ENCODE measurements at regions not wholly inside any gene's neighbourhood (a gene's known extent, or its start where the extent isn't known, plus 50 kb on each side); places are given as distances from the start of the nearest gene placed in this dataset.
A peak's percentile ranks its signal among the peaks of the same experiment; 100 is the strongest.

DNA sequence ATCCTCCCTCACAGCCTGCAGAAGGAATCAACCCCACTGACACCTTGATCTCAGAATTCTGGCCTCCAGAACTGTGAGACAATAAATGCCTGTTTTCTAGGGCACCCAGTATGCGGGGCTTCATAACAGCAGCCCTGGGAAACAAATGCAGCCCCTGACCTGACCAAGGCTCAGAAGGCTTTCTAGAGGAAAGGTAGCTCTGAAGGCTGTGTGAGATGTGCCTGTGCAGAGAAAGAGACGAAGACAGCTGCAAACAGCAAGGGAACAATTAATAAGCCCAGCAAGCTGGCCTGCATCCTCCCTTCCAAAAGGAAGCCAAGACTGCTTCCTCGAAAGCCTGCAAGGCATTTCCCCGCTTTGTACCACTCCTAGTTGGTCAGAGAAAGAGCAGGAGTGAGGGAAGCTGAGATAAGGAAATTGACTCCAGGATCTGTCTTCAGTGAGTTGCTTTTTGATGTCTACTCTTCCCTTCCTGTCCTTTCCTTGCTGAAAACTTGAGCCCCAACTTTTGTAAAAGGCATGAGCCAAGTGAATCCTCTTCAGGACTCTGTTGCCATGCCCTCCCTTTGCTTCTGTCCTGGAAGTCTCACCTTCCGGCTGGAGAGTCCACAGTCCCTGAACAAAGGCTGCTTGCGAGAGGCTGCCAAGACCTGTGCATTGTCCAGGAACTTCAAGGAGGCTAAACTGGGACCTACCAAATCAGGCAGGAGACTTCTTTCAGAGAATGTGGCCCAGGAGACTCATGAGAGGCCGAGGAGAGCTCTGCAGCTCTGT, 71.2 kb upstream of the ARID5B start:
- no peak for FAIRE-seq
- CTCF ChIA-PET (ENCODE audit: partially characterized antibody) = interaction anchor here (9.1 kb wide), 1 partner anchor 82 kb away, joined by 120 read pairs; no protein-coding TSS in a partner anchor

More for the DNA sequence above, 71.2 kb upstream of the ARID5B start:
- H3K79me2 ChIP-seq (ENCODE audit: control insufficient read depth in 1 of 2, insufficient read depth in 2 of 2, low read length in 2 of 2) = no peaks in the 10 kb centered on the region
- TF ChIP-seq SP2 (IDR thresholded peaks at IDR 0.05; ENCODE audit: low read length) (no peak), TAF7 (optimal IDR thresholded peaks at IDR 0.05; ENCODE audit: borderline replicate concordance, low read depth, low read length) (no peak), CHD1 (IDR thresholded peaks at IDR 0.05; ENCODE audit: low read depth, low read length) (no peak), BCL11A (IDR thresholded peaks at IDR 0.05; ENCODE audit: low read depth in 2 of 2, low read length in 2 of 2) (no peak), RNF2 (IDR thresholded peaks at IDR 0.05; ENCODE audit: borderline replicate concordance, low read depth, low read length, missing control alignments, poor library complexity, severe bottlenecking) (no peak)
- TF ChIP-seq, protein P1, sequence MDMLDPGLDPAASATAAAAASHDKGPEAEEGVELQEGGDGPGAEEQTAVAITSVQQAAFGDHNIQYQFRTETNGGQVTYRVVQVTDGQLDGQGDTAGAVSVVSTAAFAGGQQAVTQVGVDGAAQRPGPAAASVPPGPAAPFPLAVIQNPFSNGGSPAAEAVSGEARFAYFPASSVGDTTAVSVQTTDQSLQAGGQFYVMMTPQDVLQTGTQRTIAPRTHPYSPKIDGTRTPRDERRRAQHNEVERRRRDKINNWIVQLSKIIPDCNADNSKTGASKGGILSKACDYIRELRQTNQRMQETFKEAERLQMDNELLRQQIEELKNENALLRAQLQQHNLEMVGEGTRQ (IDR thresholded peaks at IDR 0.05; ENCODE audit: low read length) = no peak
- H3K23ac ChIP-seq (ENCODE audit: insufficient read length) = no peak overlapping the region
- POLR2A ChIA-PET (ENCODE audit: partially characterized antibody) = no interaction called here
- H4K20me1 ChIP-seq (replicated peaks in 1 of 2; ENCODE audit: control insufficient read depth in 1 of 2, insufficient read depth in 2 of 2, low read length in 2 of 2) = no peaks in the 10 kb centered on the region
- H4K91ac ChIP-seq (replicated peaks; ENCODE audit: insufficient read length, low read length) = no peak overlapping the region
- no peak overlapping the region for H2AK5ac ChIP-seq (ENCODE audit: low read depth, low read length)
- no peak overlapping the region for H4K5ac ChIP-seq (ENCODE audit: insufficient read length, low read depth, low read length)
- no peak overlapping the region for H3K56ac ChIP-seq (replicated peaks; ENCODE audit: insufficient read length, low read depth, low read length)
- WGBS, 2 experiments (ENCODE audit: extremely low coverage in 1 of 2, insufficient coverage in 1 of 2, insufficient read length in 1 of 2, insufficient replicate concordance in 2 of 2, low coverage in 1 of 2, low lambda C conversion rate in 2 of 2, missing lambda C conversion rate in 1 of 2) = 85% methylated on average over 7 of the region's 7 CpGs; no CpG with 5 or more reads in 1 of the 2 experiments
- no peak overlapping the region for H4K8ac ChIP-seq (ENCODE audit: extremely low read depth, insufficient read depth, low read length)
- H3K4me1 ChIP-seq (replicated peaks in 1 of 4; ENCODE audit: control insufficient read depth in 3 of 4, insufficient read depth in 4 of 4, low read length in 3 of 4) = no peaks in the 10 kb centered on the region
- H2BK20ac ChIP-seq (ENCODE audit: low read length) = no peak overlapping the region
- no peak for DNase-seq (ENCODE audit: low read depth in 1 of 2, low spot score in 2 of 2)
- H3K27me3 ChIP-seq (replicated peaks in 1 of 4; ENCODE audit: control insufficient read depth in 3 of 4, extremely low read depth in 1 of 4, insufficient read depth in 3 of 4, low read length in 3 of 4) = no peaks in the 10 kb centered on the region
- H3K9ac ChIP-seq (replicated peaks in 1 of 4; ENCODE audit: extremely low read depth in 1 of 4, low read depth in 3 of 4, low read length in 3 of 4) = no peak overlapping the region
- H3K4me3 ChIP-seq (ENCODE audit: extremely low read depth in 1 of 4, insufficient read depth in 2 of 4, low read depth in 3 of 4, low read length in 4 of 4) = no peak overlapping the region
- H3K4ac ChIP-seq (replicated peaks; ENCODE audit: insufficient read length, low read depth, low read length) = no peak overlapping the region
- H2BK120ac ChIP-seq (replicated peaks; ENCODE audit: low read depth, low read length) = no peak overlapping the region
- no peaks in the 10 kb centered on the region for H3K79me1 ChIP-seq (ENCODE audit: low read depth, low read length)
- no peak overlapping the region for H3K27ac ChIP-seq (ENCODE audit: low read depth, low read length)
- H2BK12ac ChIP-seq (ENCODE audit: low read depth, low read length) = no peak overlapping the region
- no peak overlapping the region for H3K4me2 ChIP-seq (ENCODE audit: insufficient read depth in 1 of 2, low read depth in 2 of 2, low read length in 2 of 2)
- H3K9me3 ChIP-seq (ENCODE audit: insufficient read depth in 2 of 2, low read depth in 1 of 2, low read length in 1 of 2) = no peaks in the 10 kb centered on the region
- H3K18ac ChIP-seq (ENCODE audit: extremely low read depth, low read length) = no peak overlapping the region
- no peak overlapping the region for H2BK15ac ChIP-seq (ENCODE audit: low read length)
- H2BK5ac ChIP-seq (ENCODE audit: low read depth, low read length) = no peak overlapping the region
- no peaks in the 10 kb centered on the region for H3K36me3 ChIP-seq (ENCODE audit: control insufficient read depth in 2 of 4, insufficient read depth in 4 of 4, low read length in 3 of 4)
- H3K14ac ChIP-seq (ENCODE audit: insufficient read length) = no peak overlapping the region
- H3K23me2 ChIP-seq (ENCODE audit: low read depth, low read length) = no peaks in the 10 kb centered on the region
- 0 out of 2 replicates have a peak overlapping the region, but pooled peaks have one; percentile 29 for H2AFZ ChIP-seq (ENCODE audit: low read length)
